ENCODE measurements at regions not wholly inside any gene's neighbourhood (a gene's known extent, or its start where the extent isn't known, plus 50 kb on each side); places are given as distances from the start of the nearest gene placed in this dataset.

- no peak for TF ChIP-seq CTCF (IDR thresholded peaks at IDR 0.05; ENCODE audit: low read depth, low read length, poor library complexity, severe bottlenecking)
- TF ChIP-seq EZH2phosphoT487 (IDR thresholded peaks at IDR 0.05; ENCODE audit: borderline replicate concordance, low read length): no peak
These were observed 1254.2 kb upstream of the SLC10A2 start for GRCh38 chr13:104320446-104320845.
